ENCODE measurements at regions not wholly inside any gene's neighbourhood (a gene's known extent, or its start where the extent isn't known, plus 50 kb on each side); places are given as distances from the start of the nearest gene placed in this dataset.
A peak's percentile ranks its signal among the peaks of the same experiment; 100 is the strongest.

DNA sequence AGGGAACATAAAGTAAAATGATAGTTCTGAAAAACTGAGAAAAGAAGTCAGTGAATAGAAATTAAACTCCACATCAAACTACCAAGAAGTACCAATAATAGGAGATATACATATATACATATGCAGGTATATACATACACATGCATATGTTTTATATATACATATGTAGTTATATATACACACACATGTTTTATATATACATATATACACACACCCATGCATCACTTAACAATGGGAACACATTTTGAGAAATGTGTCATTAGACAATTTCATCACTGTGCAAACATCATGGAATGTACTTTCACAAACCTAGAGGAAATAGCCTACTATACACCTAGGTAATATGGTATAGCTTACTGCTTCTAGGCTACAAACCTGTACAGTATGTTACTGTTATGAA is 626.8 kb upstream of the PCDH9 start:
- no peak for DNase-seq (ENCODE audit: low spot score)
- in situ Hi-C loops (cut with MboI; ENCODE audit: low pct_unique_long_range_greater_than_20kb, low sequenced_read_pairs, unreplicated experiment), result no loop called here
- no peak for TF ChIP-seq CTCF (IDR thresholded peaks at IDR 0.05; ENCODE audit: extremely low read depth, insufficient read depth, missing control alignments)

- in situ Hi-C loops (cut with MboI; ENCODE audit: low pct_unique_long_range_greater_than_20kb, low sequenced_read_pairs, unreplicated experiment), result no loop called here
- TF ChIP-seq CTCF (IDR thresholded peaks at IDR 0.05; ENCODE audit: extremely low read depth, insufficient read depth, missing control alignments), result no peak
- DNase-seq (ENCODE audit: low spot score), result no peak
These were observed 625.7 kb upstream of the PCDH9 start for GRCh38 chr13:67855741-67856238.

DNA sequence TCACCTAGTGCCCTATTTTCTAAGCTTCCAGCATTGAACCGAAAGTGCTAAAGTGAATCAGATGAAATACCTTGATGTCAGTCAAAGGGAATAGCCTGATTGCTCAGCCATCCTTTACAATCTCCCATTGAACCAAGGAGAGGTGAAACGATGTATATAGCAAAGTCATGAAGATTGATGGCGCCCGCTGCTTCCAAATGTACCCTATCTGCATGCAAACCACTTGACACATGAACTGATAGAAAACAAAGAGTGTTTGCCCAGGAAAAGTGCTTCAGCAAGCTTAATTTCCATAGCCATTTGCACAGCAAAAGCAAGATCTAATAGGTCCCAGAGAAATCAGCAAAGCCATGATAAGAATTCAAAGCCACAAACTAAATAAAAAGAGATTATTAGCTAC is 624.9 kb upstream of the PCDH9 start:
- DNase-seq (ENCODE audit: low spot score), result no peak
- in situ Hi-C loops (cut with MboI; ENCODE audit: low pct_unique_long_range_greater_than_20kb, low sequenced_read_pairs, unreplicated experiment), result no loop called here
- no peak for TF ChIP-seq CTCF (IDR thresholded peaks at IDR 0.05; ENCODE audit: extremely low read depth, insufficient read depth, missing control alignments)

DNA sequence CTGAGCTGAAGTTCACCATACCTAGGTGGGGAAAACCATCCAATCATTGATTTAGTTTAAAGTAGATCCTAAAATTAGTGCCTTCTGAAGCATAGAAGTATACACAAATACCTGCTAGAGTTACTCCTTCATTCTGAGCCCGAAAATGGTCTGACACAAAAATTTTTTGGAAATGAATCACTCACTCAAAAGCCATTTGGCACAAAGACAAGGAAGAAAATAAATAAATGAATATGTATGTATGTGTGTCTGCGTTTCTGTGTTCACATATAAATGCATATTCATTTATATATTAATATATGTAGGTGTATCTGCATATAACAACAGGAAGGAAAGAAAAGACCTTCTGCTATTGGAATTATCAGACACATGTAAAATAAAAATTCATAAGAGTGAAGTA is 614.4 kb upstream of the PCDH9 start:
- in situ Hi-C loops (cut with MboI; ENCODE audit: low pct_unique_long_range_greater_than_20kb, low sequenced_read_pairs, unreplicated experiment), result no loop called here
- TF ChIP-seq CTCF (IDR thresholded peaks at IDR 0.05; ENCODE audit: extremely low read depth, insufficient read depth, missing control alignments), result no peak
- no peak for DNase-seq (ENCODE audit: low spot score)

GRCh38 chr13:67841071-67841470 is 610.9 kb upstream of the PCDH9 start:
- TF ChIP-seq CTCF (IDR thresholded peaks at IDR 0.05; ENCODE audit: extremely low read depth, insufficient read depth, missing control alignments), result peak; percentile 13
- no peak for DNase-seq (ENCODE audit: low spot score)
- in situ Hi-C loops (cut with MboI; ENCODE audit: low pct_unique_long_range_greater_than_20kb, low sequenced_read_pairs, unreplicated experiment), result no loop called here

- no peak for DNase-seq (ENCODE audit: low spot score)
- in situ Hi-C loops (cut with MboI; ENCODE audit: low pct_unique_long_range_greater_than_20kb, low sequenced_read_pairs, unreplicated experiment), result no loop called here
- no peak for TF ChIP-seq CTCF (IDR thresholded peaks at IDR 0.05; ENCODE audit: extremely low read depth, insufficient read depth, missing control alignments)
These were observed 603.4 kb upstream of the PCDH9 start for GRCh38 chr13:67833564-67833963.

DNA sequence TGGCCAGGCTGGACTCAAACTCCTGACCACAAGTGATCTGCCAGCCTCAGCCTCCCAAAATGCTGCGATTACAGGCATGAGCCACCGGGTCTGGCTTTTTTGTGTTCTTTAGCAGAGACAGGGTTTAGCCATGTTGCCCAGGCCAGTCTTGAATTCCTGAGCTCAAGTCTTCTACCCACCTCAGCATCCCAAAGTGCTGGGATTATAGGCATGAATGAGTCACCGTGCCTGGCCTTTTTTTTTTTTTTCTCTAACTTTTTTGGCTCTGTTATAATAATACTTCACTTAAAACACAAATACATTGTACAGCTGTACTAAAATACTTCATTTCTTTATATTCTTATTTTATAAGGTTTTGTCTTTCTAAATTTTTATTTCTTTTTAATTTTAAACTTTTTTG is 599.5 kb upstream of the PCDH9 start:
- no peak for TF ChIP-seq CTCF (IDR thresholded peaks at IDR 0.05; ENCODE audit: extremely low read depth, insufficient read depth, missing control alignments)
- no peak for DNase-seq (ENCODE audit: low spot score)
- in situ Hi-C loops (cut with MboI; ENCODE audit: low pct_unique_long_range_greater_than_20kb, low sequenced_read_pairs, unreplicated experiment), result no loop called here

All from GM13977 (cell line).